ENCODE measurements at regions not wholly inside any gene's neighbourhood (a gene's known extent, or its start where the extent isn't known, plus 50 kb on each side); places are given as distances from the start of the nearest gene placed in this dataset.

GRCh38 chr6:19918436-19918835, 81.3 kb downstream of the ID4 start:
- H3K79me2 ChIP-seq (ENCODE audit: insufficient read depth), result no peaks in the 10 kb centered on the region
- no peak overlapping the region for H3K4me2 ChIP-seq (ENCODE audit: unreplicated experiment)
- H3K27ac ChIP-seq, result no peak overlapping the region
- H3K27me3 ChIP-seq (replicated peaks; ENCODE audit: insufficient read depth), result no peaks in the 10 kb centered on the region
- H3K4me1 ChIP-seq (ENCODE audit: insufficient read depth), result no peaks in the 10 kb centered on the region
- no peaks in the 10 kb centered on the region for H3K36me3 ChIP-seq (ENCODE audit: low read depth)
- DNase-seq, result no peak
- H4K20me1 ChIP-seq (ENCODE audit: insufficient read depth), result no peaks in the 10 kb centered on the region
- no peak overlapping the region for H3K9ac ChIP-seq
- no peak overlapping the region for H2AFZ ChIP-seq
- no peaks in the 10 kb centered on the region for H3F3A ChIP-seq (ENCODE audit: insufficient read depth)
- no peaks in the 10 kb centered on the region for H3K9me3 ChIP-seq (ENCODE audit: low read depth)
- H3K9me2 ChIP-seq (ENCODE audit: insufficient read depth), result no peaks in the 10 kb centered on the region
- 0 to 3% methylated on average over 1 of the region's 1 CpG for WGBS, 2 experiments (ENCODE audit: low coverage in 1 of 2, low lambda C conversion rate in 2 of 2, missing lambda C conversion rate in 2 of 2)
- TF ChIP-seq EZH2 (IDR thresholded peaks at IDR 0.05; ENCODE audit: insufficient read depth, poor library complexity, severe bottlenecking) (no peak), EZH2phosphoT487 (IDR thresholded peaks at IDR 0.05; ENCODE audit: insufficient read depth, low read depth) (no peak)
- H3K4me3 ChIP-seq, result no peak overlapping the region
- in situ Hi-C loops (cut with MboI), result no loop called here

DNA sequence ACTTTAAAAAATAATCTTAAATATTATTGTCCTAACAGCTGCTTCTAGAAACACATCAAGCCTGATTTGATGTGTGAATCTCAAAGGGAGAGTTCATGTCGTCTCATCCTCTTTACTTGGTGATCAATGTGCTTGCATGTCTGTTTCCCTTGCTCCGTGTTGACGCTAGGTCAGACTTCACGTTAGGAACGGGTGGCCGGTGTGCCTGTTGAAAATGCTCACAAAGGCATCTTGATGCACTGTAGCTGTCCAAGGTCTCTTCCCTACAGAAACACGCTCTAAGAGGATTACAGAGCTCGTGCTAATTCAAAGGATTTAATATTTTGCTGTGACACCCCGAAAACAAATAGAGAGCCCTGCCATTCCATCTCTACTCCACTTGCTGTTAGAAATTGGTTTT, 84.6 kb downstream of the ID4 start:
- no peak overlapping the region for H3K4me3 ChIP-seq
- H4K20me1 ChIP-seq (ENCODE audit: insufficient read depth), result no peaks in the 10 kb centered on the region
- TF ChIP-seq EZH2phosphoT487 (IDR thresholded peaks at IDR 0.05; ENCODE audit: insufficient read depth, low read depth) (no peak), EZH2 (IDR thresholded peaks at IDR 0.05; ENCODE audit: insufficient read depth, poor library complexity, severe bottlenecking) (no peak)
- no peak overlapping the region for H3K4me2 ChIP-seq (ENCODE audit: unreplicated experiment)
- H3K4me1 ChIP-seq (ENCODE audit: insufficient read depth), result no peaks in the 10 kb centered on the region
- H3K27ac ChIP-seq, result no peak overlapping the region
- in situ Hi-C loops (cut with MboI), result no loop called here
- H3F3A ChIP-seq (ENCODE audit: insufficient read depth), result no peaks in the 10 kb centered on the region
- 22 to 26% methylated on average over 9 of the region's 9 CpGs for WGBS, 2 experiments (ENCODE audit: low coverage in 1 of 2, low lambda C conversion rate in 2 of 2, missing lambda C conversion rate in 2 of 2)
- no peaks in the 10 kb centered on the region for H3K9me3 ChIP-seq (ENCODE audit: low read depth)
- no peak overlapping the region for H3K9ac ChIP-seq
- no peaks in the 10 kb centered on the region for H3K79me2 ChIP-seq (ENCODE audit: insufficient read depth)
- no peak for DNase-seq
- no peak overlapping the region for H2AFZ ChIP-seq
- no peaks in the 10 kb centered on the region for H3K36me3 ChIP-seq (ENCODE audit: low read depth)
- no peaks in the 10 kb centered on the region for H3K9me2 ChIP-seq (ENCODE audit: insufficient read depth)
- H3K27me3 ChIP-seq (replicated peaks; ENCODE audit: insufficient read depth), result no peaks in the 10 kb centered on the region

GRCh38 chr6:19925533-19925932, 88.4 kb downstream of the ID4 start:
- Histone ChIP-seq H3K4me3 (no peak overlapping the region), H3K4me2 (ENCODE audit: unreplicated experiment) (no peak overlapping the region), H3K4me1 (ENCODE audit: insufficient read depth) (no peaks in the 10 kb centered on the region), H3K27me3 (replicated peaks; ENCODE audit: insufficient read depth) (no peaks in the 10 kb centered on the region), H3K36me3 (ENCODE audit: low read depth) (no peaks in the 10 kb centered on the region), H3K9me3 (ENCODE audit: low read depth) (no peaks in the 10 kb centered on the region), H3K79me2 (ENCODE audit: insufficient read depth) (no peaks in the 10 kb centered on the region), H3F3A (ENCODE audit: insufficient read depth) (no peaks in the 10 kb centered on the region), H2AFZ (no peak overlapping the region), H3K27ac (no peak overlapping the region), H3K9me2 (ENCODE audit: insufficient read depth) (no peaks in the 10 kb centered on the region), H3K9ac (no peak overlapping the region), H4K20me1 (ENCODE audit: insufficient read depth) (no peaks in the 10 kb centered on the region)
- DNase-seq, result no peak
- in situ Hi-C loops (cut with MboI), result no loop called here
- TF ChIP-seq EZH2 (IDR thresholded peaks at IDR 0.05; ENCODE audit: insufficient read depth, poor library complexity, severe bottlenecking), result no peak
- WGBS, 2 experiments (ENCODE audit: low coverage in 1 of 2, low lambda C conversion rate in 2 of 2, missing lambda C conversion rate in 2 of 2), result 49 to 72% methylated on average over 1 of the region's 1 CpG

- DNase-seq, result no peak
- Histone ChIP-seq H3K36me3 (ENCODE audit: low read depth) (no peaks in the 10 kb centered on the region), H3K27me3 (replicated peaks; ENCODE audit: insufficient read depth) (no peaks in the 10 kb centered on the region), H3F3A (ENCODE audit: insufficient read depth) (no peaks in the 10 kb centered on the region), H3K9me3 (ENCODE audit: low read depth) (no peaks in the 10 kb centered on the region), H3K79me2 (ENCODE audit: insufficient read depth) (no peaks in the 10 kb centered on the region), H3K27ac (no peak overlapping the region), H3K4me2 (ENCODE audit: unreplicated experiment) (no peak overlapping the region), H3K4me3 (no peak overlapping the region), H2AFZ (no peak overlapping the region), H4K20me1 (ENCODE audit: insufficient read depth) (no peaks in the 10 kb centered on the region), H3K9me2 (ENCODE audit: insufficient read depth) (no peaks in the 10 kb centered on the region), H3K9ac (no peak overlapping the region), H3K4me1 (ENCODE audit: insufficient read depth) (no peaks in the 10 kb centered on the region)
- 36 to 43% methylated on average over 2 of the region's 2 CpGs for WGBS, 2 experiments (ENCODE audit: low coverage in 1 of 2, low lambda C conversion rate in 2 of 2, missing lambda C conversion rate in 2 of 2)
- TF ChIP-seq EZH2 (IDR thresholded peaks at IDR 0.05; ENCODE audit: insufficient read depth, poor library complexity, severe bottlenecking), result no peak
- TF ChIP-seq EZH2phosphoT487 (IDR thresholded peaks at IDR 0.05; ENCODE audit: insufficient read depth, low read depth), result no peak
- in situ Hi-C loops (cut with MboI), result no loop called here
Measured at GRCh38 chr6:19928461-19928860, 91.3 kb downstream of the ID4 start.

DNA sequence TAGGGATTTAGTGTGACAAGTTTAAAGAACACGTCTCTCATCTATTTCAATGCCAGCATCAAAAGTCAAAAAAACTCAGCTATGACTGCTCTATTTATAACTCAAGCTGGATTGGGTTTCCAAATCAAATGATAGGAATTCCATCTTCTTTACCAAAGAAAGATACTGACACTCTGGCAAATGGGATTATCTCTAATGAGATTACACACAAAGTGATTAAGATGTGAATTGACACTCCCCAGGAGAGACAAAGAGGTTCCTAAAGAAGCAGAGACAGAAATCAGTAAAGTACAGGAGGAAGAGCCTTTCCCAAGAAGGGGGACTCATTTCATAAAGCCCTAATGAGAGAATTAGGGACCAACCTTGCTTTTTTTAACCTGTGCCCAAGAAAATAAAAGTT, 92.1 kb downstream of the ID4 start:
- H2AFZ ChIP-seq, result no peak overlapping the region
- H3K9ac ChIP-seq, result no peak overlapping the region
- no peaks in the 10 kb centered on the region for H3K79me2 ChIP-seq (ENCODE audit: insufficient read depth)
- TF ChIP-seq EZH2phosphoT487 (IDR thresholded peaks at IDR 0.05; ENCODE audit: insufficient read depth, low read depth) (no peak), EZH2 (IDR thresholded peaks at IDR 0.05; ENCODE audit: insufficient read depth, poor library complexity, severe bottlenecking) (no peak)
- no peaks in the 10 kb centered on the region for H3K27me3 ChIP-seq (replicated peaks; ENCODE audit: insufficient read depth)
- no peaks in the 10 kb centered on the region for H3K9me3 ChIP-seq (ENCODE audit: low read depth)
- H3K4me3 ChIP-seq, result no peak overlapping the region
- in situ Hi-C loops (cut with MboI), result no loop called here
- no peak overlapping the region for H3K4me2 ChIP-seq (ENCODE audit: unreplicated experiment)
- 4 to 12% methylated on average over 1 of the region's 1 CpG for WGBS, 2 experiments (ENCODE audit: low coverage in 1 of 2, low lambda C conversion rate in 2 of 2, missing lambda C conversion rate in 2 of 2)
- H4K20me1 ChIP-seq (ENCODE audit: insufficient read depth), result no peaks in the 10 kb centered on the region
- H3K27ac ChIP-seq, result no peak overlapping the region
- no peaks in the 10 kb centered on the region for H3F3A ChIP-seq (ENCODE audit: insufficient read depth)
- no peaks in the 10 kb centered on the region for H3K9me2 ChIP-seq (ENCODE audit: insufficient read depth)
- H3K4me1 ChIP-seq (ENCODE audit: insufficient read depth), result no peaks in the 10 kb centered on the region
- H3K36me3 ChIP-seq (ENCODE audit: low read depth), result no peaks in the 10 kb centered on the region
- no peak for DNase-seq

Measured in GM23248 (cell line).